Femur (tissue), 1 donor: ENCODE measurements at regions not wholly inside any gene's neighbourhood (a gene's known extent, or its start where the extent isn't known, plus 50 kb on each side); places are given as distances from the start of the nearest gene placed in this dataset.

Experiments used
- DNase-seq: peaks from one replicate; pipeline ENCODE4 v3.0.0-alpha.2; 2017

- no peak for DNase-seq
These were observed 85.6 kb downstream of the SNAPC1 start for GRCh38 chr14:61847861-61848260.

- no peak for DNase-seq
These were observed 92.7 kb downstream of the SNAPC1 start for GRCh38 chr14:61854898-61855297.

- peak; percentile 37 for DNase-seq
These were observed 98.2 kb downstream of the SNAPC1 start for GRCh38 chr14:61860294-61860918.

GRCh38 chr14:61861320-61861865, 99.2 kb downstream of the SNAPC1 start:
- no peak for DNase-seq

GRCh38 chr14:61864329-61864898, 102.2 kb downstream of the SNAPC1 start:
- DNase-seq: no peak

- DNase-seq: no peak
These were observed 105.0 kb downstream of the SNAPC1 start for GRCh38 chr14:61866932-61867920.

GRCh38 chr14:61868846-61869245, 106.6 kb downstream of the SNAPC1 start:
- DNase-seq: no peak

GRCh38 chr14:61870163-61870562, 107.9 kb downstream of the SNAPC1 start:
- no peak for DNase-seq

- no peak for DNase-seq
These were observed 110.2 kb downstream of the SNAPC1 start for GRCh38 chr14:61872452-61872851.

- DNase-seq: no peak
These were observed 113.3 kb downstream of the SNAPC1 start for GRCh38 chr14:61875483-61875882.

- no peak for DNase-seq
These were observed 114.3 kb downstream of the SNAPC1 start for GRCh38 chr14:61876362-61877034.

- DNase-seq: no peak
These were observed 114.8 kb downstream of the SNAPC1 start for GRCh38 chr14:61877035-61877390.

GRCh38 chr14:61877768-61878167, 115.5 kb downstream of the SNAPC1 start:
- DNase-seq: no peak

GRCh38 chr14:61878931-61879330, 116.7 kb downstream of the SNAPC1 start:
- DNase-seq: no peak

- DNase-seq: no peak
These were observed 118.8 kb downstream of the SNAPC1 start for GRCh38 chr14:61881046-61881445.

GRCh38 chr14:61884711-61885110, 122.5 kb downstream of the SNAPC1 start:
- no peak for DNase-seq

- no peak for DNase-seq
These were observed 123.2 kb downstream of the SNAPC1 start for GRCh38 chr14:61885203-61885961.

GRCh38 chr14:61887628-61888027, 125.4 kb downstream of the SNAPC1 start:
- no peak for DNase-seq

- DNase-seq: no peak
These were observed 127.7 kb downstream of the SNAPC1 start for GRCh38 chr14:61889914-61890351.

GRCh38 chr14:61891170-61891569, 128.9 kb downstream of the SNAPC1 start:
- no peak for DNase-seq

- DNase-seq: no peak
These were observed 129.6 kb downstream of the SNAPC1 start for GRCh38 chr14:61891810-61892209.

GRCh38 chr14:61893371-61893940, 131.2 kb downstream of the SNAPC1 start:
- DNase-seq: no peak
